ENCODE measurements at regions not wholly inside any gene's neighbourhood (a gene's known extent, or its start where the extent isn't known, plus 50 kb on each side); places are given as distances from the start of the nearest gene placed in this dataset.

DNA sequence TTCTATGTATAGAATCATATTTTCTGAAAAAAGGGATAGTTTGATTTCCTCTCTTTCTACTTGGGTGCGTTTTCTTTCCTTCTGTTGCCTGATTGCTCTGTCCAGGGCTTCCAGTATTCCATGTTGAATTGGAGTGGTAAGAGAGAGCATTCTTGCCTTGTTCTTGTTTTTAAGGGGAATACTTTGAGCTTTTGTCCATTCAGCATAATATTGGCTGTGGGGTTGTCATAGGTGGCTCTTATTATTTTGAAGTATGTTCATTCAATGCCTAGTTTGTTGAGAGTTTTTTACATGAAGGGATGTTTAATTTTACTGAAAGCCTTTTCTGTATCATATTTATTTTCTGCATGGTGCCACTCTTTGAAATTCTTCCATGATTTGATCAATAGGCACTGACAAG is 173.5 kb upstream of the IRS2 start (continued):
- TF ChIP-seq, protein P1, sequence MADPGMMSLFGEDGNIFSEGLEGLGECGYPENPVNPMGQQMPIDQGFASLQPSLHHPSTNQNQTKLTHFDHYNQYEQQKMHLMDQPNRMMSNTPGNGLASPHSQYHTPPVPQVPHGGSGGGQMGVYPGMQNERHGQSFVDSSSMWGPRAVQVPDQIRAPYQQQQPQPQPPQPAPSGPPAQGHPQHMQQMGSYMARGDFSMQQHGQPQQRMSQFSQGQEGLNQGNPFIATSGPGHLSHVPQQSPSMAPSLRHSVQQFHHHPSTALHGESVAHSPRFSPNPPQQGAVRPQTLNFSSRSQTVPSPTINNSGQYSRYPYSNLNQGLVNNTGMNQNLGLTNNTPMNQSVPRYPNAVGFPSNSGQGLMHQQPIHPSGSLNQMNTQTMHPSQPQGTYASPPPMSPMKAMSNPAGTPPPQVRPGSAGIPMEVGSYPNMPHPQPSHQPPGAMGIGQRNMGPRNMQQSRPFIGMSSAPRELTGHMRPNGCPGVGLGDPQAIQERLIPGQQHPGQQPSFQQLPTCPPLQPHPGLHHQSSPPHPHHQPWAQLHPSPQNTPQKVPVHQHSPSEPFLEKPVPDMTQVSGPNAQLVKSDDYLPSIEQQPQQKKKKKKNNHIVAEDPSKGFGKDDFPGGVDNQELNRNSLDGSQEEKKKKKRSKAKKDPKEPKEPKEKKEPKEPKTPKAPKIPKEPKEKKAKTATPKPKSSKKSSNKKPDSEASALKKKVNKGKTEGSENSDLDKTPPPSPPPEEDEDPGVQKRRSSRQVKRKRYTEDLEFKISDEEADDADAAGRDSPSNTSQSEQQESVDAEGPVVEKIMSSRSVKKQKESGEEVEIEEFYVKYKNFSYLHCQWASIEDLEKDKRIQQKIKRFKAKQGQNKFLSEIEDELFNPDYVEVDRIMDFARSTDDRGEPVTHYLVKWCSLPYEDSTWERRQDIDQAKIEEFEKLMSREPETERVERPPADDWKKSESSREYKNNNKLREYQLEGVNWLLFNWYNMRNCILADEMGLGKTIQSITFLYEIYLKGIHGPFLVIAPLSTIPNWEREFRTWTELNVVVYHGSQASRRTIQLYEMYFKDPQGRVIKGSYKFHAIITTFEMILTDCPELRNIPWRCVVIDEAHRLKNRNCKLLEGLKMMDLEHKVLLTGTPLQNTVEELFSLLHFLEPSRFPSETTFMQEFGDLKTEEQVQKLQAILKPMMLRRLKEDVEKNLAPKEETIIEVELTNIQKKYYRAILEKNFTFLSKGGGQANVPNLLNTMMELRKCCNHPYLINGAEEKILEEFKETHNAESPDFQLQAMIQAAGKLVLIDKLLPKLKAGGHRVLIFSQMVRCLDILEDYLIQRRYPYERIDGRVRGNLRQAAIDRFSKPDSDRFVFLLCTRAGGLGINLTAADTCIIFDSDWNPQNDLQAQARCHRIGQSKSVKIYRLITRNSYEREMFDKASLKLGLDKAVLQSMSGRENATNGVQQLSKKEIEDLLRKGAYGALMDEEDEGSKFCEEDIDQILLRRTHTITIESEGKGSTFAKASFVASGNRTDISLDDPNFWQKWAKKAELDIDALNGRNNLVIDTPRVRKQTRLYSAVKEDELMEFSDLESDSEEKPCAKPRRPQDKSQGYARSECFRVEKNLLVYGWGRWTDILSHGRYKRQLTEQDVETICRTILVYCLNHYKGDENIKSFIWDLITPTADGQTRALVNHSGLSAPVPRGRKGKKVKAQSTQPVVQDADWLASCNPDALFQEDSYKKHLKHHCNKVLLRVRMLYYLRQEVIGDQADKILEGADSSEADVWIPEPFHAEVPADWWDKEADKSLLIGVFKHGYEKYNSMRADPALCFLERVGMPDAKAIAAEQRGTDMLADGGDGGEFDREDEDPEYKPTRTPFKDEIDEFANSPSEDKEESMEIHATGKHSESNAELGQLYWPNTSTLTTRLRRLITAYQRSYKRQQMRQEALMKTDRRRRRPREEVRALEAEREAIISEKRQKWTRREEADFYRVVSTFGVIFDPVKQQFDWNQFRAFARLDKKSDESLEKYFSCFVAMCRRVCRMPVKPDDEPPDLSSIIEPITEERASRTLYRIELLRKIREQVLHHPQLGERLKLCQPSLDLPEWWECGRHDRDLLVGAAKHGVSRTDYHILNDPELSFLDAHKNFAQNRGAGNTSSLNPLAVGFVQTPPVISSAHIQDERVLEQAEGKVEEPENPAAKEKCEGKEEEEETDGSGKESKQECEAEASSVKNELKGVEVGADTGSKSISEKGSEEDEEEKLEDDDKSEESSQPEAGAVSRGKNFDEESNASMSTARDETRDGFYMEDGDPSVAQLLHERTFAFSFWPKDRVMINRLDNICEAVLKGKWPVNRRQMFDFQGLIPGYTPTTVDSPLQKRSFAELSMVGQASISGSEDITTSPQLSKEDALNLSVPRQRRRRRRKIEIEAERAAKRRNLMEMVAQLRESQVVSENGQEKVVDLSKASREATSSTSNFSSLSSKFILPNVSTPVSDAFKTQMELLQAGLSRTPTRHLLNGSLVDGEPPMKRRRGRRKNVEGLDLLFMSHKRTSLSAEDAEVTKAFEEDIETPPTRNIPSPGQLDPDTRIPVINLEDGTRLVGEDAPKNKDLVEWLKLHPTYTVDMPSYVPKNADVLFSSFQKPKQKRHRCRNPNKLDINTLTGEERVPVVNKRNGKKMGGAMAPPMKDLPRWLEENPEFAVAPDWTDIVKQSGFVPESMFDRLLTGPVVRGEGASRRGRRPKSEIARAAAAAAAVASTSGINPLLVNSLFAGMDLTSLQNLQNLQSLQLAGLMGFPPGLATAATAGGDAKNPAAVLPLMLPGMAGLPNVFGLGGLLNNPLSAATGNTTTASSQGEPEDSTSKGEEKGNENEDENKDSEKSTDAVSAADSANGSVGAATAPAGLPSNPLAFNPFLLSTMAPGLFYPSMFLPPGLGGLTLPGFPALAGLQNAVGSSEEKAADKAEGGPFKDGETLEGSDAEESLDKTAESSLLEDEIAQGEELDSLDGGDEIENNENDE (IDR thresholded peaks at IDR 0.05; ENCODE audit: insufficient replicate concordance, low read length) = no peak
- TF ChIP-seq CTCF (IDR thresholded peaks at IDR 0.05; ENCODE audit: control extremely low read depth in 1 of 3, insufficient read depth in 1 of 3, low read depth in 1 of 3, low read length in 3 of 3) (no peak), RAD21 (IDR thresholded peaks at IDR 0.05 in 1 of 2, conservative IDR thresholded peaks at IDR 0.05 in 1 of 2; ENCODE audit: low read depth in 2 of 2, low read length in 2 of 2) (no peak), SP4 (IDR thresholded peaks at IDR 0.05; ENCODE audit: low read length) (no peak), SP1 (IDR thresholded peaks at IDR 0.05; ENCODE audit: low read depth, low read length) (no peak), CBX8 (IDR thresholded peaks at IDR 0.05; ENCODE audit: borderline replicate concordance, low read depth, low read length) (no peak), FOSL1 (IDR thresholded peaks at IDR 0.05; ENCODE audit: insufficient read depth, low read depth, low read length) (no peak), KDM4A (IDR thresholded peaks at IDR 0.05; ENCODE audit: low read depth, low read length, severe bottlenecking) (no peak)

Measured in H1 (cell line).